NCI-H460 (cell line): ENCODE measurements at regions not wholly inside any gene's neighbourhood (a gene's known extent, or its start where the extent isn't known, plus 50 kb on each side); places are given as distances from the start of the nearest gene placed in this dataset.
"Not testable (repeated sequence)": the region's sequence is repeated elsewhere in the genome, so short reads cannot be mapped to it uniquely, and the experiment has no call there.

ENCODE experiments used
- DNase-seq: peaks from one replicate; pipeline ENCODE4 v3.0.0-alpha.2; 2016; ENCODE audit warnings: low read depth; ENCODE audit errors: extremely low read depth

- no peak for DNase-seq
These were observed 796.8 kb downstream of the XPNPEP1 start for GRCh38 chr10:109126541-109126940.

- DNase-seq, result no peak
These were observed 797.3 kb downstream of the XPNPEP1 start for GRCh38 chr10:109126016-109126415.

DNA sequence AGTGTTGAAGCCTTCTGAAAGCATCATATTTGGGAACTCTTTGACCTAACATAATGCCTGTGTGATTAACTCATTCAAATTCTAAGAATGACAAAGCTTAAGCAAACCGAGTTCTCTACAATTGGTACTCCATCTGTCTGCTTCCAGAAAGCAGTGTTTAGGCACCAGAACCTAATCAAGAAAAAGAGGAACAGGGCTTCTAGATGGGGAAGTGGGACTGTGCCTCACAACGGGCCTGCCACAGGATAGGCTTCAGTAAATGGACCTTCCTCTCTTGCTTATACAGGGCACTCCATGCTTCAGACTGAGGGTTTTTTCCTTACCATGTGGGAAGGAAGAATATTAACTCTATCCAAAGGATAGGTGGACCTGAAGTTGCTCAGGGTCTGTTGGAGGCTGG, 808.1 kb downstream of the XPNPEP1 start:
- DNase-seq, result no peak

DNA sequence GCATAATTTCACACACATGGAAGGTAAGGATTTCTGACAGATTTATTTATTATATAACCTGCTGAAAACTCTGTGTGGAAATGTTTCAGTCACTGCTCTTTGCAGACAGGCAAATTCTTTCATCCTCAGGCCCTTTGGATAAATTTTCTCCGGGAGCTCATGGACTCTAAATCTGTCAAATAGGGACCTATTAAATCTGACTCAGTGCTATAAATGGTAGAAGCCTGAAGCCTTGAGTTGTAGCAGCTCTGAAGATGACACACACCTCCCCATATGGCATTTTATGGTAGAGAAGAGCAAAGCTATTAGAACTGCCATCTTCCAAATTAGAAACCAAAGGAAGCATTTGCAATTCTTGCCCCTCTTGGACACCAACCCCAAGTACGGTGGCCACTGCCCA, 808.7 kb downstream of the XPNPEP1 start:
- DNase-seq, result no peak

GRCh38 chr10:109106604-109107003, 816.7 kb downstream of the XPNPEP1 start:
- no peak for DNase-seq

GRCh38 chr10:109105725-109106124, 817.6 kb downstream of the XPNPEP1 start:
- DNase-seq, result no peak

DNA sequence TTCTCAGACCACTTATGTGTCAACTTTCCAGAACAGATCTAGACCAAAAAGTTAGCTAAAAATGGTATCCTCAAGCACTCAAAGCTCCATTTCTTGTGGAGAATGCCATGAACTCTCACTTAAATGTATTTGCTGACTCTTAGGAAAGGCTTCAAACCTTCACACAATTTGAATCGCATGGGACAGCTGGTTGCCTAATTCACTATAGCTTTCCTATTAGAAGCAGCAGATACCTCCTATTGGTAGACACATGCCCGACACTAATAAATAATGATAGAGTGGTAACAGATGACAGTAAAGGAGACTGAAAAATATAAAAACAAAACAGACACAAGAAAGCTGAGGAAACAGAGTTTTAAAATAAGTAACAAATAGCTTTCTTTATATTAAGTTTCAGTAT, 818.5 kb downstream of the XPNPEP1 start:
- no peak for DNase-seq

DNA sequence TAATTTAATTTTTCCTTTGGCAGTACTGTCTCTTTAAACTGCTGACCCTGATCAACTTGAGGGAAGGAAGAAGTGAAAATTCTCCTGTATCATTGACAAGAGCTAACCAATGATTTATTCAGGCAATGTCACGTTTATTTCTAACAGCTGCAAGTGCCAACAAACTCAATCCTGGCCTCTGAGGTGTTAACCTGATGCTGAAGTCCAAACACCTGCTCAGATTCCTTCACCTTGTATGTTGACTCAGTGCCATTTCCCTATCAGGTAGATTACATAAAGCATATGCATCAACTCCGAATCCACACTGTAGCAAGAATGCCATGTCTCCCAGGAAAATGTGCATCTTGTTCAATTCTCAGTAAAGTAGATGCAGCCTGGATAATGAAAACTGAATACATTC, 820.0 kb downstream of the XPNPEP1 start:
- DNase-seq, result no peak

- no peak for DNase-seq
These were observed 833.5 kb downstream of the XPNPEP1 start for GRCh38 chr10:109089779-109090178.

- no peak for DNase-seq
These were observed 851.8 kb downstream of the XPNPEP1 start for GRCh38 chr10:109071539-109071938.

GRCh38 chr10:109070492-109070891, 852.8 kb downstream of the XPNPEP1 start:
- no peak for DNase-seq

DNA sequence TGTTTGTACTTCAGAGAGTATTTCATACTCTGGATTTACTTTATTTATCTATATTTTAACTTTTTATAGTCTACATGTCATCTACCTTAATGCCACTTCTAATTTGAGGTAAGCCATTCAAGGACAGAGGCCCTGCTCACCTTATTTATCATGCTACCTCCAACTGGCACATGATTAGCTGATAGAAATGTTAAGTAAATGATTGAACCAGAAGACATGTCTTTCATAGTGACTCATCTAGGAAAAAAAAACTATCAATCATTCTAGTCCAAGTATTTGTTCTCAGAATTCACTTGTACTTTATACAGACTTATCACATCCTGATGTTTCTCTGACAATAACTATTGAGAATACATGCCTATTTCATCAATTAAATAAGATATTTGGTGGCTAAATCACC, 856.3 kb downstream of the XPNPEP1 start:
- DNase-seq, result no peak

- no peak for DNase-seq
These were observed 857.5 kb downstream of the XPNPEP1 start for GRCh38 chr10:109065821-109066220.

DNA sequence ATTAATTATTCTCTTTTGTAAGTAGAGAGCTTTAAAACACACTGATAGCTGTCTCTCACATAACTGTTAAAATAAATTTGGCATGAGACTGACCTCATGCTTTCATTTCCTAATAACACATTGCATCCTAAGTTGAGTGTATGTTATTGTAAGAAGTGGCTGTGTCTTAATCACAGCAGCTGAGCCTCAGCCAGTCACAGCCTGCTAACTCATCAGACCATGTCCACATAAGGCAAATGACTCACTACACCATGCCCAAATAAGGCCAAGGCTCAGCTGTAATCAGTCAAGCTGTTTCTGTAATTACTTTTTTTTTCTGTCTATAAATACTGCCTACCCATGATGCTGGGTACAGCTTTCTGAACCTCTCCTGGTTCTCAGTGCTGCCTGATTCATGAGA, 860.9 kb downstream of the XPNPEP1 start:
- no peak for DNase-seq

DNA sequence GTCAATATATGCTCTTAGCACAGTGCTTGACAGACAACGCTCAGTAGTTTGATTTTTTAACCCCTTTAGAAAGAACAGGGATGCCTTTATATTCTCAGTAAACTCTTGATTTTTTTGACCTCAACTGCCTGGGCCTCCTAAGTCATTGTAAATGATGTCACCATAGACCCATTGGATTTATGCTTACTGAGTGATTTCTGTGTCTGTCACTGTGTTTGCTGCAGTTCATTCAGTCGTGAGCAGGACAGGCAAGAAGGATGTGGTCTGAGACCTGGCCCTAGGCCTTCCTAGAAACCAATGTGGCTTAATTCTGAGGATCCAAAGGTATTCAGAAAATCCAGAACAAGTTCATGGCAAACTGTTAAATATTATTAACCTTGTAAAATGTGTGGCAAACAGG, 868.1 kb downstream of the XPNPEP1 start:
- no peak for DNase-seq

DNA sequence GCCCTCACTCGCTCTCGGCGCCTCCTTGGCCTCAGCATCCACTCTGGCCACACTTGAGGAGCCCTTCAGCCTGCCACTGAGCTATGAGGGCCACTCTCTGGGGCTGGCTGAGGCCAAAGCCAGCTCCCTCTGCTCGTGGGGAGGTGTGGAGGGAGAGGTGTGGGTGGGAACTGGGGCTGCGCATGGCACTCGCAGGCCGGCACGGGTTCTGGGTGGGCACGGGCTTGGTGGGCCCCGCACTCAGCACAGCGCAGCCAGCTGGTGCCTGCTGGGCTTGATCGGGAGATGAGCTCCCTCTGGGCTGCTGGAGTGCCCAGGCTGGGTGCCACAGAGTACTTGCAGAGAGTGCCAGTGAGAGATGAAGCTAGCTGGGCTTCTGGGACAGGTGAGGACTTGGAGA, 875.5 kb downstream of the XPNPEP1 start:
- no peak for DNase-seq

DNA sequence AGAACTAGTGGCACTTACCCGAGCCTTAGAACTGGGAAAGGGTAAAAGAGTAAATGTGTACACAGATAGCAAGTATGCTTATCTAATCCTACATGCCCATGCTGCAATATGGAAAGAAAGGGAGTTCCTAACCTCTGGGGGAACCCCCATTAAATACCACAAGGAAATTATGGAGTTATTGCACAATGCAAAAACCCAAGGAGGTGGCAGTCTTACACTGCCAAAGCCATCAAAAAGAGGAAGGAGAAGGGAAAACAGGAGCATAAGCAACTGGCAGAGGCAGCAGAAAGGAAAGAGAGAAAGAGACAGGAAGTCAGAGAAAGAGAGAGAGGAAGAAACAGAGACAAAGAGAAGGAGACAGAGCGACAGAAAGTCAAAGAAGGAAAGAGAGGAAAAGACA, 876.9 kb downstream of the XPNPEP1 start:
- not testable (repeated sequence) for DNase-seq

- no peak for DNase-seq
These were observed 882.7 kb downstream of the XPNPEP1 start for GRCh38 chr10:109040622-109041021.

GRCh38 chr10:109037978-109038377, 885.3 kb downstream of the XPNPEP1 start:
- DNase-seq, result no peak

GRCh38 chr10:109030581-109031210, 892.6 kb downstream of the XPNPEP1 start:
- DNase-seq, result no peak

DNA sequence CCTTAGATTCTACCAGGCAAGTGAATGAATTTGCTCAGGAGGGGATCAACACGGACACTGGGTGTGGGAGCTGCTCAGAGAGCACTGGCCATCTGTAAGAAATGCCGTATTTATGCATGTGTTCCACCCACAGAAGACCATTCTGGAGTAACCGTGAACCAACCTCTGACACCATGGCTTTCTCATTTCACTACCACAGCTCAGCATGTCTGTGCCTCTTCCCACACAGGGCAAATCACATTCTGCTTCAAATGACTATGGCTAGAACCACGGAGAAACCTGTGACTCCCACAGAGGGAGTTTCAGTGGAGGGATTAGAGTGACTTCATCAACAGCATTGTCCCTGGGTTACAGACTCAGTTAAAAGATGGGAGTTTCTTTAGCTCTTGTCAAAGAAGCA, 893.4 kb downstream of the XPNPEP1 start:
- DNase-seq, result no peak

- no peak for DNase-seq
These were observed 895.7 kb downstream of the XPNPEP1 start for GRCh38 chr10:109027534-109028185.

- no peak for DNase-seq
These were observed 898.1 kb downstream of the XPNPEP1 start for GRCh38 chr10:109025172-109025571.
